Mesenchymal stem cell (in vitro differentiated cells and primary cell): ENCODE measurements at regions not wholly inside any gene's neighbourhood (a gene's known extent, or its start where the extent isn't known, plus 50 kb on each side); places are given as distances from the start of the nearest gene placed in this dataset.

Experiments
- DNase-seq: peaks from one replicate; pipeline ENCODE4 v3.0.0-alpha.2; 2013
- H2AFZ ChIP-seq: one replicate; pipeline ENCODE4 v1.6.1; 2013; ENCODE audit warnings: low read depth, mild to moderate bottlenecking, control low read depth, inconsistent platforms, low read length, moderate library complexity
- H2AK5ac ChIP-seq: 2 replicates; pipeline ENCODE4 v1.6.1; 2013; ENCODE audit warnings: low read length, moderate library complexity, mild to moderate bottlenecking, inconsistent platforms; ENCODE audit not compliant: severe bottlenecking
- H2BK120ac ChIP-seq: one replicate; pipeline ENCODE4 v1.6.1; 2013; ENCODE audit warnings: low read depth, mild to moderate bottlenecking, inconsistent platforms, low read length, moderate library complexity
- H2BK12ac ChIP-seq, 2 experiments: one replicate each; pipeline ENCODE4 v1.6.1; 2013; ENCODE audit warnings: inconsistent platforms in 2 of 2, low read length in 2 of 2, mild to moderate bottlenecking in 2 of 2, moderate library complexity in 2 of 2, control low read depth in 1 of 2
- H2BK15ac ChIP-seq: one replicate; pipeline ENCODE4 v1.6.1; 2013; ENCODE audit warnings: mild to moderate bottlenecking, low read depth, inconsistent platforms; ENCODE audit not compliant: poor library complexity, severe bottlenecking
- H2BK5ac ChIP-seq: 2 replicates; pipeline ENCODE4 v1.6.1; 2013; ENCODE audit warnings: low read depth, mild to moderate bottlenecking, low read length, control low read depth, inconsistent platforms; ENCODE audit not compliant: poor library complexity, severe bottlenecking
- H3K14ac ChIP-seq, 2 experiments: one replicate each; pipeline ENCODE4 v1.6.1; 2013; ENCODE audit warnings: inconsistent platforms in 2 of 2, low read length in 2 of 2, control low read depth in 1 of 2, mild to moderate bottlenecking in 1 of 2, moderate library complexity in 1 of 2
- H3K18ac ChIP-seq, 2 experiments: one replicate each; pipeline ENCODE4 v1.6.1; 2013; ENCODE audit warnings: inconsistent platforms in 2 of 2, low read length in 2 of 2, control low read depth in 1 of 2, low read depth in 1 of 2, mild to moderate bottlenecking in 1 of 2
- H3K23ac ChIP-seq, 2 experiments: one replicate each; pipeline ENCODE4 v1.6.1; 2013; ENCODE audit warnings: inconsistent platforms in 2 of 2, low read length in 2 of 2, mild to moderate bottlenecking in 2 of 2, moderate library complexity in 2 of 2, control low read depth in 1 of 2
- H3K27ac ChIP-seq: 2 replicates; pipeline ENCODE4 v1.5.1; 2013; ENCODE audit warnings: mild to moderate bottlenecking, moderate library complexity, low read length, control low read depth, inconsistent platforms; ENCODE audit not compliant: poor library complexity, severe bottlenecking
- H3K27me3 ChIP-seq, 2 experiments: 2 replicates each; pipeline versions ENCODE4 v1.6.1 to v1.7.0; 2013; ENCODE audit warnings: low read length in 2 of 2, mild to moderate bottlenecking in 2 of 2, moderate library complexity in 2 of 2, control low read depth in 1 of 2, inconsistent platforms in 1 of 2; ENCODE audit not compliant: control insufficient read depth in 1 of 2, insufficient read depth in 1 of 2
- H3K36me3 ChIP-seq, 2 experiments: 2 replicates each; pipeline versions ENCODE4 v1.6.1 to v1.7.0; 2013; ENCODE audit warnings: low read length in 2 of 2, control low read depth in 1 of 2, inconsistent platforms in 1 of 2, low read depth in 1 of 2, mild to moderate bottlenecking in 1 of 2; ENCODE audit not compliant: insufficient read depth in 2 of 2, control insufficient read depth in 1 of 2
- H3K4ac ChIP-seq, 2 experiments: one replicate each; pipeline ENCODE4 v1.6.1; 2013; ENCODE audit warnings: inconsistent platforms in 2 of 2, low read length in 2 of 2, mild to moderate bottlenecking in 2 of 2, moderate library complexity in 2 of 2, control low read depth in 1 of 2, low read depth in 1 of 2
- H3K4me1 ChIP-seq: 2 replicates; pipeline ENCODE4 v1.6.1; 2013; ENCODE audit warnings: low read depth, low read length, control low read depth; ENCODE audit not compliant: control insufficient read depth, insufficient read depth
- H3K4me2 ChIP-seq: 2 replicates; pipeline ENCODE4 v1.6.1; 2013; ENCODE audit warnings: low read length, mild to moderate bottlenecking, inconsistent platforms; ENCODE audit not compliant: poor library complexity, severe bottlenecking
- H3K4me3 ChIP-seq, 2 experiments: 2 replicates each; pipeline versions ENCODE4 v1.5.1 to v1.7.0; 2013; ENCODE audit warnings: low read length in 2 of 2, mild to moderate bottlenecking in 2 of 2, control low read depth in 1 of 2, low read depth in 1 of 2; ENCODE audit not compliant: insufficient read depth in 1 of 2
- H3K79me1 ChIP-seq: replicated peaks from 2 replicates; pipeline ENCODE4 v1.6.1; 2013; ENCODE audit warnings: mild to moderate bottlenecking, control low read depth, low read length, inconsistent platforms; ENCODE audit not compliant: poor library complexity, severe bottlenecking
- H3K9ac ChIP-seq: 2 replicates; pipeline ENCODE4 v1.7.0; 2013; ENCODE audit warnings: mild to moderate bottlenecking, low read length, moderate library complexity
- H3K9me3 ChIP-seq: 2 replicates; pipeline ENCODE4 v1.7.0; 2013; ENCODE audit warnings: mild to moderate bottlenecking, low read length; ENCODE audit not compliant: control insufficient read depth
- H4K8ac ChIP-seq: one replicate; pipeline ENCODE4 v1.6.1; 2013; ENCODE audit warnings: inconsistent platforms, mild to moderate bottlenecking, low read length, moderate library complexity
- H4K91ac ChIP-seq: one replicate; pipeline ENCODE4 v1.6.1; 2013; ENCODE audit warnings: mild to moderate bottlenecking, low read length, inconsistent platforms
- WGBS: methylation state at CpG from one replicate; pipeline ENCODE4 v1.1.7; 2013; ENCODE audit warnings: mixed read lengths; 5-methylcytosine and 5-hydroxymethylcytosine counted together

DNA sequence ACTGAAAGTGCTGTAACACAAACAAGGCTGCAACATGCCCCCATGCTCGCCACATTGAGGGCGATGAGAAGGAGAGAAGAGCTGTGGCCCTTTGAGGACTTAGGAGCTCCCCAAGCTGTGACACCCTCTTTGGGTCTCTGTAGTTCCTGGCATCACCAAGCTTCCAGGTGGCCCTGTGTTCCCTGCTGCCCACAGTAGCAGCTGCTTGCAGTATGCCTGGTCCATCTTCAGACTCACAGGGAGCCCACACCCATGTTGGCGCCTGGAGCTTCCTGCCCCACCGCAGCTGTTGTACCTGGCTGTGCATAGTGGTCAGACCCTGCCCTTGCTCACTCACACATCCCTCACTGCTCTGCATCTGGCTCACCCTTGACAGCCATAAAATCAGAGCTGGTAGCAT lies 401.2 kb upstream of the NRG3 start:
- no peak overlapping the region for H4K8ac ChIP-seq
- H2BK15ac ChIP-seq: no peak overlapping the region
- WGBS: 98% methylated on average over 4 of the region's 4 CpGs
- no peak overlapping the region for H3K4ac ChIP-seq
- H3K27me3 ChIP-seq: no peaks in the 10 kb centered on the region
- no peak overlapping the region for H3K23ac ChIP-seq
- no peak overlapping the region for H2BK120ac ChIP-seq
- H2AFZ ChIP-seq: no peak overlapping the region
- H3K27ac ChIP-seq: no peak overlapping the region
- H2AK5ac ChIP-seq: no peak overlapping the region
- no peak overlapping the region for H3K9ac ChIP-seq
- H3K9me3 ChIP-seq: peaks cover 24% of the 10 kb centered on the region
- H3K79me1 ChIP-seq: no peaks in the 10 kb centered on the region
- H3K18ac ChIP-seq: no peak overlapping the region
- H3K4me1 ChIP-seq: no peaks in the 10 kb centered on the region
- H3K36me3 ChIP-seq: no peaks in the 10 kb centered on the region
- H2BK5ac ChIP-seq: no peak overlapping the region
- peak overlapping the region; percentile 37 for H4K91ac ChIP-seq
- DNase-seq: no peak
- no peak overlapping the region for H3K4me2 ChIP-seq
- no peak overlapping the region for H2BK12ac ChIP-seq
- H3K14ac ChIP-seq: no peak overlapping the region
- no peak overlapping the region for H3K4me3 ChIP-seq

DNA sequence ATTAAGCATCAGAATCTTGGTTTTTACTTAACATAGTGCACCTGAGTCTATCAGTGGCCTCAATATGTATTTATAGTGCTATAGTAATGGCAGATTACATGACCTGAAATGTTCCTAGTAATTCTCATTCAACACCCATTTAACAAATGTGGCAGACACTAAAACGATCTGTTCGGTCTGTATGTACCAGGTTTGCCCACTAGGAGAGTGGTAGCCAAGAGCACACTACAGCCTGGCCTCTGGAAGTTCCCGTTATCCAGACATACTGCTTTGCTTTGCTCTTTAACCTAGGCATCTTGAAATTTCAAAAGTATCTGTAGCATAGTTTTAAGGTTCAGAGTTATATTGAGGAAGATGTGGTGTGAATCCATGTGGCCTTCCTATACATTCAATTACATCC lies 395.7 kb upstream of the NRG3 start:
- no peak overlapping the region for H2AFZ ChIP-seq
- no peaks in the 10 kb centered on the region for H3K4me1 ChIP-seq
- 82% methylated on average over 3 of the region's 3 CpGs for WGBS
- no peak overlapping the region for H3K4me2 ChIP-seq
- H4K8ac ChIP-seq: no peak overlapping the region
- no peak overlapping the region for H2AK5ac ChIP-seq
- H3K36me3 ChIP-seq: no peaks in the 10 kb centered on the region
- no peak overlapping the region for H2BK5ac ChIP-seq
- no peak overlapping the region for H3K9ac ChIP-seq
- no peak overlapping the region for H3K27ac ChIP-seq
- peaks cover 9% of the 10 kb centered on the region for H3K9me3 ChIP-seq
- H3K4me3 ChIP-seq: no peak overlapping the region
- no peaks in the 10 kb centered on the region for H3K79me1 ChIP-seq
- no peak overlapping the region for H2BK15ac ChIP-seq
- DNase-seq: no peak
- no peak overlapping the region for H2BK120ac ChIP-seq
- no peak overlapping the region for H4K91ac ChIP-seq
- H3K4ac ChIP-seq: no peak overlapping the region
- no peaks in the 10 kb centered on the region for H3K27me3 ChIP-seq
- no peak overlapping the region for H3K14ac ChIP-seq
- no peak overlapping the region for H2BK12ac ChIP-seq
- no peak overlapping the region for H3K18ac ChIP-seq
- H3K23ac ChIP-seq: no peak overlapping the region

DNA sequence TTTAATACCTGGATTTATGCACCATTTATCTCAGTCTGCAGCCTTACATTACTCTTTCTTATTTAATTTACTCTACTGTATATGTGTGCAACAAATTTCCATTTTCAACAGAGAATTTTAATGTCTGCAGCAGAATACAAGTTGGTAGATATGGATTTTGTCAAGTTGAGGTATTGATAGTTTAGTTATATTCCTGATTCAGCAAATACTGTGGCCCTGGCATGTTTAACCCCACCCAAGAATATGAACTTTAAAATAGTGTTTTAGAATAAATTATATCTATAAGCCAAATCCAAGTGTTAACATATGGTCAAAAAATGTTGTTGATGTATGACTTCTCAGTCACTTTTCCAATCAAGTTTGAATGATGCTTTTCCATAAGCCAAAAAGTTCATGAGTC lies 378.4 kb upstream of the NRG3 start:
- Histone ChIP-seq H3K27ac (no peak overlapping the region), H3K14ac (no peak overlapping the region), H3K36me3 (no peaks in the 10 kb centered on the region), H3K79me1 (no peaks in the 10 kb centered on the region), H4K8ac (no peak overlapping the region), H2AK5ac (no peak overlapping the region), H3K4me2 (no peak overlapping the region), H3K27me3 (no peaks in the 10 kb centered on the region), H2BK15ac (no peak overlapping the region), H3K4me3 (no peak overlapping the region), H3K4ac (no peak overlapping the region), H3K23ac (no peak overlapping the region), H3K4me1 (no peaks in the 10 kb centered on the region), H3K9ac (no peak overlapping the region), H2AFZ (no peak overlapping the region), H2BK120ac (no peak overlapping the region), H4K91ac (no peak overlapping the region), H2BK5ac (no peak overlapping the region), H3K9me3 (peaks cover 20% of the 10 kb centered on the region), H2BK12ac (no peak overlapping the region), H3K18ac (no peak overlapping the region)
- no peak for DNase-seq

DNA sequence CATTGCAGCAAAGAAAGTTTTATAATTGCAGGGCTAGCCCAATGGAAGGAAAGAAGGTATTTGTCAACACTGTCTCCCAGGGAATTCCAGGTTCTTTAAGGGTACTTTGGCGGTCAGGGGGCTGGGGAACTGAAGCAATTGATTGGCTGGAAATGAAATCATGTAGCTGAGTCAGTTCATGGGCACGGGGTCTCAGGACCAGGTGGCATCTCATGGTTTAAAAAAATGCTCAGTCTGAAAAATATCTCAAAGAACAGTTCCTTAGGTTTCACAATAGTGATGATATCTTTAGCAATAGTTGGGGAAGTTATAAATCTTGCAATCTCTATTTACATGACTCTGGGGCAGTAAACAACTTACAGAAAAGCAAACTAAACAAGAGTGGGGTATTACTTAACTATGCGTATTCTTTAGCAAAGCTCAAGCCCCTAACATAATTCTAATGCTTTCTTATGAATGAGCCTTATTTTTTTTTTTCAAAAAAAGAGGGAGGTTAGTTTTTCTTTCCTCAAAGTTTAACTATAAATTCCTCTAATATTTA lies 376.9 kb upstream of the NRG3 start:
- DNase-seq: peak; percentile 82
- Histone ChIP-seq H3K36me3 (no peaks in the 10 kb centered on the region), H3K27ac (peak overlapping the region; percentile 84), H4K91ac (no peak overlapping the region), H3K4me2 (peak overlapping the region; percentile 33), H2AFZ (no peak overlapping the region), H3K4ac (no peak overlapping the region), H3K9me3 (peaks cover 15% of the 10 kb centered on the region), H3K9ac (no peak overlapping the region), H4K8ac (peak overlapping the region; percentile 32), H2BK15ac (no peak overlapping the region), H2BK120ac (no peak overlapping the region), H3K4me1 (no peaks in the 10 kb centered on the region), H3K4me3 (no peak overlapping the region), H2BK12ac (peak overlapping the region in 1 of 2 experiments; percentile 63), H3K27me3 (no peaks in the 10 kb centered on the region), H3K18ac (no peak overlapping the region), H3K79me1 (no peaks in the 10 kb centered on the region), H3K23ac (no peak overlapping the region), H3K14ac (no peak overlapping the region), H2AK5ac (no peak overlapping the region), H2BK5ac (no peak overlapping the region)
- WGBS: 37% methylated on average over 1 of the region's 3 CpGs
